SU-DHL-6 (cell line): ENCODE measurements at regions not wholly inside any gene's neighbourhood (a gene's known extent, or its start where the extent isn't known, plus 50 kb on each side); places are given as distances from the start of the nearest gene placed in this dataset.

Experiments
- H2AFZ ChIP-seq: fragments of 200-600 bp; sonication (generic); 2 replicates; pipeline ENCODE4 v1.6.1; 2014; ENCODE audit warnings: low read depth, mild to moderate bottlenecking, moderate library complexity, mixed read lengths, antibody characterized with exemption, low read length; ENCODE audit not compliant: severe bottlenecking
- H3F3A ChIP-seq: fragments of 200-600 bp; shearing (Covaris generic); 2 replicates; pipeline ENCODE4 v1.6.0; 2016; ENCODE audit warnings: antibody characterized with exemption, mild to moderate bottlenecking; ENCODE audit not compliant: insufficient read depth
- H3K27ac ChIP-seq: fragments of 200-600 bp; sonication (generic); 2 replicates; pipeline ENCODE4 v1.5.1; 2016; ENCODE audit warnings: low read depth, mild to moderate bottlenecking, low read length, moderate library complexity, mixed read lengths
- H3K27me3 ChIP-seq: fragments of 200-600 bp; sonication (generic), shearing (Covaris generic); 2 replicates; pipeline ENCODE4 v1.6.0; 2014; ENCODE audit warnings: mild to moderate bottlenecking, low read length
- H3K36me3 ChIP-seq: fragments of 200-600 bp; sonication (generic); 2 replicates; pipeline ENCODE4 v1.6.1; 2014; ENCODE audit warnings: mild to moderate bottlenecking, low read length, mixed read lengths
- H3K4me2 ChIP-seq: fragments of 300-600, 200-600 bp; shearing (Covaris generic), sonication (generic); 2 replicates; pipeline ENCODE4 v1.6.0; 2014; ENCODE audit warnings: low read length, low read depth, mild to moderate bottlenecking; ENCODE audit not compliant: poor library complexity, severe bottlenecking
- H3K4me3 ChIP-seq: fragments of 200-600 bp; sonication (generic); 2 replicates; pipeline ENCODE4 v1.5.1; 2014; ENCODE audit warnings: antibody characterized with exemption, low read length, mild to moderate bottlenecking, mixed read lengths; ENCODE audit not compliant: insufficient read depth, poor library complexity, severe bottlenecking
- H3K79me2 ChIP-seq: fragments of 200-600 bp; sonication (generic); 2 replicates; pipeline ENCODE4 v1.6.1; 2014; ENCODE audit warnings: mild to moderate bottlenecking, low read length, moderate library complexity; ENCODE audit not compliant: insufficient read depth
- H3K9ac ChIP-seq: fragments of 200-600 bp; sonication (generic); 2 replicates; pipeline ENCODE4 v1.7.0; 2014; ENCODE audit warnings: mild to moderate bottlenecking, low read length
- H3K9me2 ChIP-seq: fragments of 200-600 bp; sonication (generic); replicated peaks from 2 replicates; pipeline ENCODE4 v1.6.1; 2014; ENCODE audit warnings: low read length; ENCODE audit not compliant: insufficient read depth
- H3K9me3 ChIP-seq: fragments of 200-600 bp; sonication (generic); 2 replicates; pipeline ENCODE4 v1.6.1; 2014; ENCODE audit warnings: low read length, mixed read lengths; ENCODE audit not compliant: insufficient read depth
- H4K20me1 ChIP-seq: fragments of 200-600 bp; sonication (generic); 2 replicates; pipeline ENCODE4 v1.6.1; 2014; ENCODE audit warnings: low read depth, mild to moderate bottlenecking, antibody characterized with exemption, low read length, moderate library complexity, mixed read lengths
- CTCF ChIP-seq: fragments of 200-600 bp; sonication (generic); IDR thresholded peaks from one replicate; pipeline ENCODE4 v1.5.1; 2017; ENCODE audit warnings: antibody characterized with exemption, mild to moderate bottlenecking, low read length, moderate library complexity; ENCODE audit not compliant: insufficient read depth, poor library complexity, severe bottlenecking
- EZH2phosphoT487 ChIP-seq: fragments of 200-600 bp; sonication (generic), shearing (Covaris generic); conservative IDR thresholded peaks from 2 replicates; pipeline ENCODE4 v1.6.1; 2018; ENCODE audit warnings: mild to moderate bottlenecking, antibody characterized with exemption, low read length, moderate library complexity, mixed read lengths

DNA sequence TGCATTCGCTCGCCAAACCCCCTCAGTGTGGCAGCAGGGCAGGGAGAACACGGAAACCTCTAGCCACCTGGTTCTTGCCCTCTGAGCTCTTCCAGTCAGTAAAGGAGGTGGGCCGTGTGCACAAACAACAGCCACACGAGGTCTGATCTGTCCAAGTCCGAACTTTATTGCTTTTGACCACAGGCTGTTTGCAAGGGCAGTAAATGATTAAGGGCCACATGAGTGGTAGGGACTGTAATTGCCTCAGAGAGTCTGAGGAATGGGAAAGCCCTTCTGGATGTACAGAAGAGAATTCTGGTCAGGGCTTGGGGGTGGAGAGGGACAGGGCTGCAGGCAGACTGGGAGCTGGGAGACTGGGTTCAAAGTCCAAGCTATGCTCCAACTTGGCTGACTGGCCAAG lies 75.7 kb upstream of the LHX1 start:
- Histone ChIP-seq H3K4me3 (no peak overlapping the region), H3K9me3 (no peaks in the 10 kb centered on the region), H3K27ac (no peak overlapping the region), H3K4me2 (no peak overlapping the region), H3K9me2 (no peaks in the 10 kb centered on the region), H3K36me3 (no peaks in the 10 kb centered on the region), H3K9ac (no peak overlapping the region), H3F3A (no peaks in the 10 kb centered on the region), H3K27me3 (no peaks in the 10 kb centered on the region), H2AFZ (no peak overlapping the region), H4K20me1 (no peaks in the 10 kb centered on the region), H3K79me2 (no peaks in the 10 kb centered on the region)
- TF ChIP-seq CTCF: no peak
- TF ChIP-seq EZH2phosphoT487: no peak

GRCh38 chr17:36862116-36862920 lies 75.0 kb upstream of the LHX1 start:
- Histone ChIP-seq H3K4me2 (no peak overlapping the region), H3K9me2 (no peaks in the 10 kb centered on the region), H3K27me3 (no peaks in the 10 kb centered on the region), H3K9me3 (no peaks in the 10 kb centered on the region), H3K4me3 (no peak overlapping the region), H3K27ac (no peak overlapping the region), H2AFZ (no peak overlapping the region), H3K9ac (no peak overlapping the region), H3F3A (no peaks in the 10 kb centered on the region), H3K79me2 (no peaks in the 10 kb centered on the region), H4K20me1 (no peaks in the 10 kb centered on the region), H3K36me3 (no peaks in the 10 kb centered on the region)
- no peak for TF ChIP-seq EZH2phosphoT487
- TF ChIP-seq CTCF: no peak

- Histone ChIP-seq H3K9me3 (no peaks in the 10 kb centered on the region), H3K4me2 (no peak overlapping the region), H3K4me3 (no peak overlapping the region), H3K9me2 (no peaks in the 10 kb centered on the region), H2AFZ (no peak overlapping the region), H3K36me3 (no peaks in the 10 kb centered on the region), H3F3A (no peaks in the 10 kb centered on the region), H3K79me2 (no peaks in the 10 kb centered on the region), H3K27me3 (no peaks in the 10 kb centered on the region), H3K9ac (no peak overlapping the region), H4K20me1 (no peaks in the 10 kb centered on the region), H3K27ac (no peak overlapping the region)
- TF ChIP-seq CTCF (no peak), EZH2phosphoT487 (no peak)
Observed at GRCh38 chr17:36863131-36863530, 74.1 kb upstream of the LHX1 start.
